NCI-H345 treated with DMSO at 0.1 percent for 48 hours (cell line): ENCODE measurements at regions not wholly inside any gene's neighbourhood (a gene's known extent, or its start where the extent isn't known, plus 50 kb on each side); places are given as distances from the start of the nearest gene placed in this dataset.

Source experiments
- DNase-seq: peaks from one replicate; lab custom pipeline; 2025; ENCODE audit not compliant: unreplicated experiment; lab: John Stamatoyannopoulos, UW

GRCh38 chr7:156162451-156162850 lies 350.2 kb upstream of the SHH start:
- no peak for DNase-seq

- DNase-seq: no peak
Measured at GRCh38 chr7:156160811-156161210, 348.5 kb upstream of the SHH start.

GRCh38 chr7:156158693-156159092 lies 346.4 kb upstream of the SHH start:
- DNase-seq: no peak

DNA sequence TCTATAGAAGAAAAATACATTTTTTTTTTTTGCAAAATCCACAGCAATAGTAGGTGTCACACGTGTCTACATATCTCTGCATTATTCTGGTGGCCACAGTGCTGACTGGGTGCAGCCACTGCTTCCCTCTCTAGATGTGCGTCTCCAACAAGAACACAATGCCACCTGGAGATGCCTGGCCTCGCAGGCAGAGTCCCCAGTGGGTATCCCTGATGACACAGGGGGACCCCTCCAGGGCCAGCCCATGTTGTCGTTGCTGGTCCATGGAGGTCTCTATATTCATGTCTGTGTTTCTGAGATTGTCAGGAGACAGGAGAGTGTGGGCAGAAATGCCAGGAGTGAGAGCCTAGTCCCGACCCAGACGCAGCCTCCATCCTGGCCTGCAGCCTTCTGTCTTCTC lies 345.9 kb upstream of the SHH start:
- no peak for DNase-seq

GRCh38 chr7:156157409-156158012 lies 345.2 kb upstream of the SHH start:
- DNase-seq: no peak

GRCh38 chr7:156156734-156157408 lies 344.6 kb upstream of the SHH start:
- DNase-seq: no peak

DNA sequence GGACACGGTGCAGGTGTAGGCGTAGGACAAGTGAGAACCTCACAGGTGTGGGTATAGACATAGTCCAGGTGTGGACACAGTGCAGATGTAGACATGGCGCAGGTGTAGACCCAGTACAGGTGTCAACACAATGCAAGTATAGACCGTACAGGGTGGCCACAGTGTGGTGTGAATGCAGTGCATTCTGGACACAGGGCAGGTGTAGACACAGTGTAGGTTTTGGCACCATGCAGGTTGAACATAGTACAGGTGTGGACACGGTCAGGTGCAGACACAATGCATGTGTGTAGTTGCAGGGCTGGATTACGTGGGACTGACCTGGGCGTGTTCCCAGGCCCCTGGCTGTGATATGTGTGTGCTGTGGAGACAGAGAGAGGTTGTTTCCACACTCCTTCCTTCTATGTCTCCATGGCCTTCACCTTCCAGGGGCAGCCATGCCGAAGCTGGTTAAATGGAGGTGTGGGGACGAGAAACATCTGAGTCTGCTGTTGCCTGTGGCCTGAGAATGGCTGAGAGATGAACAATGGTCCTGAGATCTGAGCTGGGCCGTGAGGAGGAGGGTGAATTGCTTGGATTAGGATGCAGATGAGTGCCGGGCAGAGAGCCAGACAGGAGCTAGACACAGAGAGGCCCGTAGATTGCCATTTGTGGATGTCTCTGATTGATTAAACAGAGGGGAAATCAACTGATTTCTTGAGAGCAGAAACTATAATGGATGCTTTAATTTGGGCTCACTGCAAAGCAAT lies 343.9 kb upstream of the SHH start:
- DNase-seq: no peak

DNA sequence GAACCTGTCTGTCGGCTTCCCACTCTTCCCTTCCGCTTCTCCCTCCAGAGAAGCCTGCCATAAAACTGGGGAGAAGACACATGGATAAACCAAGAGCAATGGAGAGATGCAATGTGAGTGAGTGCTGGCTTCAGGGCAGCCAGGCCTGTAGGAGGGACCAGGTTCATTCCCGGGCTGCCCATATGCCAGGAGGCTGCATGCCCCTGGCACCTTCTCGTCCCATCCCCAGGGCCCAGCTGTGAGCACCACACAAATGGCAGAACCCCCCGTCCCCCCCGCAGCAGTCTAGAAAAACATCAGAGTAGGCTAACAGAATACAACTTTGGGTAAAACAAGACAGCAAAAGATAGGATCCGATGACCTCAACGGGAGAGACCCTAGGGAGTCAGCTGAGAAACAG lies 341.3 kb upstream of the SHH start:
- no peak for DNase-seq

GRCh38 chr7:156152390-156152789 lies 340.1 kb upstream of the SHH start:
- DNase-seq: no peak

DNA sequence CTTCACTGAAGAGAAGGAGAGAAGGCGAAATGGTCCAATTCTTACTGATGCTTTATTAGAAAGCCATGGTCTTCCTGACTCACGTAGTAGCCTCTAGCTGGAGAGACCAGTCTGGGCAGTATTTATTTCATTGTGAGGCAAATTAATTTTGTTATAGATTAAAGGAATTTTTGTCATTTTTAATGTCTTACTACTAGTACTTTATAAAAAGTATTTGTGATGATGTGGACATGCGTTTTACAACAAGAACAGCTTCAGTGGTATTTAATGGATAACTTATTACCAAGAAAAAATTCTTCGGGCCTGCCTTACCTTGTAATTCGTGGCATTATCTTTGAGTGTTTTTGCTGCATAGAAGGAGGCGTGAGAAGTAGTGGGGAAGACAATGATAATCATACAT lies 339.4 kb upstream of the SHH start:
- DNase-seq: no peak

GRCh38 chr7:156151078-156151477 lies 338.8 kb upstream of the SHH start:
- no peak for DNase-seq

DNA sequence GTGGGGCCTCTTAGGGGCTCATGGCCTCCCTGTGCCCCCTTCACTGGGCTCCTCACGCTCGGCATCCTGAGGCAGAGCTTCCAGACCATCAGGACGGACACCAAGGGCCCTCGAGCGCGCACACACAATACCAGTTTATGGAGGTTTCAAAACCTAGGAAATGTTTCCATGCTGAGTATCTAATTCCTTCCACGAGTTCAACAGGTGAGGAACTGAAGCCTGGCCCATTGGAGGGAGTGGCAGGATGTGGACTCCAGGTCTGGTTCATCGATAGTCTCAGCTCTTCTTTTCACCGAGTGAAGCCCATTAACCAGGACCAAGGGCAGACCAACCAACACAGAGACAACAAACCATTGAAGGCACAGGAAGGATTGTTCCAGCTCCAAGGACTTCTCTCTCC lies 336.7 kb upstream of the SHH start:
- DNase-seq: no peak

GRCh38 chr7:156148547-156148946 lies 336.3 kb upstream of the SHH start:
- no peak for DNase-seq

- no peak for DNase-seq
Measured at GRCh38 chr7:156147756-156148504, 335.7 kb upstream of the SHH start.

- DNase-seq: no peak
Measured at GRCh38 chr7:156147104-156147503, 334.8 kb upstream of the SHH start.

- no peak for DNase-seq
Measured at GRCh38 chr7:156145996-156146395, 333.7 kb upstream of the SHH start.

- no peak for DNase-seq
Measured at GRCh38 chr7:156145184-156145583, 332.9 kb upstream of the SHH start.

DNA sequence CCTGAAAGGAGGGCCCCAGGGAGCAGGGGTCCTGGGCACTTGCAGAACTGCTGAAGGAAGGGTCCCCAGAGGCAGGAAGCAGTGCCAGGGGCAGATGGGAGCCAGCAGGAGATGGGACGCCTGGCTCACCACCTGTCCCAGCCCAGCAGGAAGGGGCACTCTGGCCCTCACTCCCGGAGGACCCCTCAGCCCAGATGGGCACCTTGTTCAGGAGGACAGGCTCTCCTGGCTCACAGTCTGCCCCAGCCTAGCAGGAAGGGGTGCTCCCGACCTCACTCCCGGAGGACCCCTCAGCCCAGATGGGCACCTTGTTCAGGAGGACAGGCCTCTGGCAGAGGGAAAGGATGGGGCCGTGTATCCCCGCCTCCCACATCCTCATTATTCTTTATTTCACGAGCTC lies 331.4 kb upstream of the SHH start:
- no peak for DNase-seq

DNA sequence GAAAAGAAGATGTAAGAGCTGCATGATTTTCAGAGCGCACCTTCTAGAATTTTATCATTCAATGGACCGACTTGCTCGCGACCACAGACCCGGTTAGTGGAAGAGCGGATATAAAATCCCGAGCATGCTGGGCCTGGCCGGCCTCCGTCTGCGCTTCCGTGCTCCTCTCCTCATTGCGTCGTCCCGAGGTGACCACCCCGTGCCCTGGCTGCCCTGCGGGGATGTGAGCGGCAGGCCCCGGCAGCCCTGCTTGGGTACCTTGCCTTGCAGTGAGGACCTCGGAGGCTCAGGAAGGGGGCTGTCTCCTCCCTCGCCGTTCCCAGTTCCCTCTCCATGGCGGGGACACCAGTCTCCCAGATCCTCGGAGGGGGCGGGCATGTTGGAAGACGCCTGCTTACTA lies 330.9 kb upstream of the SHH start:
- DNase-seq: no peak

GRCh38 chr7:156141941-156142340 lies 329.7 kb upstream of the SHH start:
- no peak for DNase-seq

- no peak for DNase-seq
Measured at GRCh38 chr7:156140896-156141295, 328.6 kb upstream of the SHH start.

DNA sequence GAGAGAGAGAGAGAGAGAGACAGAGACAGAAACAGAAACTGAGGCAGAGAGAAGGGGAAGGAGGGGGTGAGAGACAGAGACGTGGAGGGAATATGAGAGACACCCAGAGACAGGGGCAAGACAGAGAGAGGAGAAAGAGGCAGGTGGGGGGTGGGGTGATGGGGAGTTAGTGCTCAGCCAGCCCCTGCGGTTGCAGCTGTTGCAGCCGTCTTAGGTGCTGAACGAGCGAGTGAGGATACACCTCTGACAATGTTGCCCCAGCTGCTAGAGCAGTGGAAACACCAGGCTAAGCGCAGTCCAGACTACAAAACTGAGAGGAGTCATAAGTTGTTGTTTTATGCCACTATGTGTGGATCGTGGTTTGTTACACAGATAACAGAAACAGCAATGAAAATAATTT lies 328.2 kb upstream of the SHH start:
- DNase-seq: no peak
